Fibroblast of lung (primary cell): ENCODE measurements at regions not wholly inside any gene's neighbourhood (a gene's known extent, or its start where the extent isn't known, plus 50 kb on each side); places are given as distances from the start of the nearest gene placed in this dataset.

Experiments
- EZH2 ChIP-seq: IDR thresholded peaks from 2 replicates; pipeline ENCODE4 v1.5.1; 2012; ENCODE audit warnings: low read length, control low read depth, mild to moderate bottlenecking; ENCODE audit errors: missing control alignments
- TF ChIP-seq, protein P1 (sequence below), 2 donors: IDR thresholded peaks in 1 of 2; conservative IDR thresholded peaks in 1 of 2; 1 replicate in 1 of 2; 2 replicates in 1 of 2; pipeline ENCODE4 v1.5.1; 2011 to 2012; ENCODE audit warnings: low read length in 2 of 2, control low read depth in 1 of 2, inconsistent platforms in 1 of 2, low read depth in 1 of 2, mild to moderate bottlenecking in 1 of 2

DNA sequence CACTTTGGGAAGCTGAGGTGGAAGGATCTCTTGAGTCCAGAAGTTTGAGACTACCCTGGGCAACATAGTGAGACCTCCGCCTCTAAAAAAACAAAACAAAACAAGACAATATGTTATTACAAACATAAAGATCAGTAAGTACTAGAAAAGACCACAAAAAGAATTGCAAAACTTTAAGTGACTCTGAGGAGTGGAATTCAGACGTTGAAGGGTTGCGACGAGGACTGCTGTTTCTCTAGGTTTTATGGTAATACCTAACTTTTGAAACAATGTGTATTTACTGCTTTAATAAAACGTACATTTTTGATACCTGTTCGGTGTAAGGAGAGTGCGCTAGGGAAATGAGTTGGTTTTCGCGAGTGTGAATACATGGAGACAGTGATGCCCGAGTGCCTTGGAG, 250.4 kb downstream of the GATA3 start:
- TF ChIP-seq, protein P1, sequence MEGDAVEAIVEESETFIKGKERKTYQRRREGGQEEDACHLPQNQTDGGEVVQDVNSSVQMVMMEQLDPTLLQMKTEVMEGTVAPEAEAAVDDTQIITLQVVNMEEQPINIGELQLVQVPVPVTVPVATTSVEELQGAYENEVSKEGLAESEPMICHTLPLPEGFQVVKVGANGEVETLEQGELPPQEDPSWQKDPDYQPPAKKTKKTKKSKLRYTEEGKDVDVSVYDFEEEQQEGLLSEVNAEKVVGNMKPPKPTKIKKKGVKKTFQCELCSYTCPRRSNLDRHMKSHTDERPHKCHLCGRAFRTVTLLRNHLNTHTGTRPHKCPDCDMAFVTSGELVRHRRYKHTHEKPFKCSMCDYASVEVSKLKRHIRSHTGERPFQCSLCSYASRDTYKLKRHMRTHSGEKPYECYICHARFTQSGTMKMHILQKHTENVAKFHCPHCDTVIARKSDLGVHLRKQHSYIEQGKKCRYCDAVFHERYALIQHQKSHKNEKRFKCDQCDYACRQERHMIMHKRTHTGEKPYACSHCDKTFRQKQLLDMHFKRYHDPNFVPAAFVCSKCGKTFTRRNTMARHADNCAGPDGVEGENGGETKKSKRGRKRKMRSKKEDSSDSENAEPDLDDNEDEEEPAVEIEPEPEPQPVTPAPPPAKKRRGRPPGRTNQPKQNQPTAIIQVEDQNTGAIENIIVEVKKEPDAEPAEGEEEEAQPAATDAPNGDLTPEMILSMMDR (conservative IDR thresholded peaks at IDR 0.05 in 1 of 2, IDR thresholded peaks at IDR 0.05 in 1 of 2; ENCODE audit: low read depth in 1 of 2, low read length in 2 of 2): no peak
- TF ChIP-seq EZH2: no peak
